ENCODE measurements at regions not wholly inside any gene's neighbourhood (a gene's known extent, or its start where the extent isn't known, plus 50 kb on each side); places are given as distances from the start of the nearest gene placed in this dataset.

GRCh38 chr13:107883561-107884175, 331.7 kb downstream of the LIG4 start:
- no TSS peak for BruUV-seq (replicated peaks)
- intact Hi-C loops (cut with micrococcal nuclease): no loop called here
- no peak for TF ChIP-seq CTCF (IDR thresholded peaks at IDR 0.05; ENCODE audit: unreplicated experiment)
- no peak overlapping the region for H3K4me3 Mint-ChIP-seq (ENCODE audit: unreplicated experiment)
- peaks cover 38% of the 10 kb centered on the region for H3K9me3 Mint-ChIP-seq (ENCODE audit: unreplicated experiment)
- no peaks in the 10 kb centered on the region for H3K4me1 Mint-ChIP-seq (ENCODE audit: insufficient read depth, unreplicated experiment)
- DNase-seq (ENCODE audit: unreplicated experiment): peak; percentile 27
- H3K36me3 Mint-ChIP-seq (ENCODE audit: insufficient read depth, unreplicated experiment): no peaks in the 10 kb centered on the region
- no peaks in the 10 kb centered on the region for H3K27me3 Mint-ChIP-seq (ENCODE audit: insufficient read depth, unreplicated experiment)
- POLR2A ChIA-PET: no interaction called here
- CTCF ChIA-PET: interaction anchor here (0.5 kb wide), 1 partner anchor 272 kb away, joined by 3 read pairs; no protein-coding TSS in a partner anchor
- H3K27ac Mint-ChIP-seq (ENCODE audit: low read depth, unreplicated experiment): no peak overlapping the region

DNA sequence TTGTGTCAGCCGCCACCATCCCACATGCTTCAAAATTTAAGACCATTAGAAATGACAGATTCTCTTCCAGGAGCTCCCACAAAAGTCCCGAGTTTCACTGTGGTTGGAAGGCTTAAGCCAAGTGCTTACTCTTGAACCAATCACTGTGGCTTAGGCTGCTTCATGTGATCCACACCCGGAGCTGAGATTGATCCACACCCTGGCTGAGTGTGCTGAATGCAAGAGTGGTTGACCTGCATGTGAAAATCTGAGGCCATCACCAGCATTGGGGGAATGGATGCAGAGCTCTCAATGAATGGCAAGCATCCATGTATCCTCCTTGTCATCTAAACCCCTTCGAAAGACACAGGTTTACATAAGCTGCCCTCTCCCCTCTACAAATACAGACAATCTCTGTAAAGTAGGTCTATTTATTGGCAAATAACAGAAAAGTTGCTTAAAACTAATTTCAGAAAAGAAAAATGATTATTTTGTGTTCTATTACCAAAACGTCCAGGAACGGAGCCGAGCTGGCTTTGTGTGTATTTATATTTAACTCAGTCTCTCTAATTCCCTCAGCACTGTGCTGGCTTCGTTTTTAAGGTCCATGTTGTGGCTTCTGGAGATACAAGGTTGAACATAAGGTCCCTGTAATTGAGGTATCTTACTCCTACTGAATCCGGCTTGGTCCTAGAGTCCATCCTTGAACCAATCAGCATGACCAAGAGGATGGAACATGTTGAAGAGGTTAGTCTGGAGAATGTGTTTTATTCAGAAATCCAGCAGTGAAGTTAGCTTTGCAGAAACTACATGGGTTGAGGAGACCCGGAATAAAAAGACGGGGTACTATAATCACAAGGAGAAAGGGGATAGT, 332.4 kb downstream of the LIG4 start:
- Mint-ChIP-seq H3K4me3 (ENCODE audit: unreplicated experiment) (no peak overlapping the region), H3K4me1 (ENCODE audit: insufficient read depth, unreplicated experiment) (no peaks in the 10 kb centered on the region), H3K27me3 (ENCODE audit: insufficient read depth, unreplicated experiment) (no peaks in the 10 kb centered on the region), H3K27ac (ENCODE audit: low read depth, unreplicated experiment) (no peak overlapping the region), H3K36me3 (ENCODE audit: insufficient read depth, unreplicated experiment) (no peaks in the 10 kb centered on the region), H3K9me3 (ENCODE audit: unreplicated experiment) (peaks cover 45% of the 10 kb centered on the region)
- ChIA-PET CTCF (no interaction called here), POLR2A (interaction anchor here (0.7 kb wide), 1 partner anchor 237 kb away, joined by 5 read pairs; no protein-coding TSS in a partner anchor)
- TF ChIP-seq CTCF (IDR thresholded peaks at IDR 0.05; ENCODE audit: unreplicated experiment): no peak
- intact Hi-C loops (cut with micrococcal nuclease): no loop called here
- BruUV-seq (replicated peaks): no TSS peak
- no peak for DNase-seq (ENCODE audit: unreplicated experiment)

GRCh38 chr13:107881362-107881761, 334.0 kb downstream of the LIG4 start:
- POLR2A ChIA-PET: no interaction called here
- TF ChIP-seq CTCF (IDR thresholded peaks at IDR 0.05; ENCODE audit: unreplicated experiment): no peak
- CTCF ChIA-PET: interaction anchor here (0.6 kb wide), 1 partner anchor 124 kb away, joined by 3 read pairs; no protein-coding TSS in a partner anchor
- H3K36me3 Mint-ChIP-seq (ENCODE audit: insufficient read depth, unreplicated experiment): no peaks in the 10 kb centered on the region
- H3K9me3 Mint-ChIP-seq (ENCODE audit: unreplicated experiment): peaks cover 50% of the 10 kb centered on the region
- H3K4me3 Mint-ChIP-seq (ENCODE audit: unreplicated experiment): no peak overlapping the region
- H3K27ac Mint-ChIP-seq (ENCODE audit: low read depth, unreplicated experiment): no peak overlapping the region
- no peaks in the 10 kb centered on the region for H3K4me1 Mint-ChIP-seq (ENCODE audit: insufficient read depth, unreplicated experiment)
- DNase-seq (ENCODE audit: unreplicated experiment): no peak
- no peaks in the 10 kb centered on the region for H3K27me3 Mint-ChIP-seq (ENCODE audit: insufficient read depth, unreplicated experiment)
- intact Hi-C loops (cut with micrococcal nuclease): no loop called here
- BruUV-seq (replicated peaks): no TSS peak

DNA sequence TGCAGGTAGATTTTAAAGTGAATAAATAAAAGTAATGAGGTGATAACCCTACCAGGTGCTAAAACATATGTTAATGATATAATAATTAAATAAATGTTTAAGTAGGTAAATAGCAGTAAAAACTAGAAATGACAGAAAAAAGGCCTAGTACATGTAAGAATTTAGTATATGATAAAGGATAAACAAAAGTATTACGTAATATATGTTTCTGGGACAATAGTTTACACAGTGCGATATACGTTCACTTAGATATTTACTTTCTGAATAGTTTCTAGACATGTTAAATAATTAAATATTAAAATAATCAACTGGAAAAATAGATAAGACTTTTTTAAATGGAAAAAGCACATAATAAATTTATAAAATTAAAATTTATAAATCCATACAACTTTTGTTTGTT, 340.9 kb downstream of the LIG4 start:
- BruUV-seq (replicated peaks): no TSS peak
- no peak overlapping the region for H3K27ac Mint-ChIP-seq (ENCODE audit: low read depth, unreplicated experiment)
- no peak for TF ChIP-seq CTCF (IDR thresholded peaks at IDR 0.05; ENCODE audit: unreplicated experiment)
- peaks cover 32% of the 10 kb centered on the region for H3K9me3 Mint-ChIP-seq (ENCODE audit: unreplicated experiment)
- H3K4me3 Mint-ChIP-seq (ENCODE audit: unreplicated experiment): no peak overlapping the region
- ChIA-PET CTCF (no interaction called here), POLR2A (no interaction called here)
- no peaks in the 10 kb centered on the region for H3K27me3 Mint-ChIP-seq (ENCODE audit: insufficient read depth, unreplicated experiment)
- H3K36me3 Mint-ChIP-seq (ENCODE audit: insufficient read depth, unreplicated experiment): no peaks in the 10 kb centered on the region
- no peaks in the 10 kb centered on the region for H3K4me1 Mint-ChIP-seq (ENCODE audit: insufficient read depth, unreplicated experiment)
- no peak for DNase-seq (ENCODE audit: unreplicated experiment)
- intact Hi-C loops (cut with micrococcal nuclease): no loop called here

Data from MCF 10A (cell line).